DMS53 treated with DMSO at 0.1 percent for 48 hours (cell line): ENCODE measurements at regions not wholly inside any gene's neighbourhood (a gene's known extent, or its start where the extent isn't known, plus 50 kb on each side); places are given as distances from the start of the nearest gene placed in this dataset.

Experiments used
- DNase-seq: peaks from one replicate; lab custom pipeline; 2025; ENCODE audit not compliant: unreplicated experiment; lab: John Stamatoyannopoulos, UW

GRCh38 chr18:6605115-6605869, 124.2 kb upstream of the ARHGAP28 start:
- DNase-seq, result no peak

DNA sequence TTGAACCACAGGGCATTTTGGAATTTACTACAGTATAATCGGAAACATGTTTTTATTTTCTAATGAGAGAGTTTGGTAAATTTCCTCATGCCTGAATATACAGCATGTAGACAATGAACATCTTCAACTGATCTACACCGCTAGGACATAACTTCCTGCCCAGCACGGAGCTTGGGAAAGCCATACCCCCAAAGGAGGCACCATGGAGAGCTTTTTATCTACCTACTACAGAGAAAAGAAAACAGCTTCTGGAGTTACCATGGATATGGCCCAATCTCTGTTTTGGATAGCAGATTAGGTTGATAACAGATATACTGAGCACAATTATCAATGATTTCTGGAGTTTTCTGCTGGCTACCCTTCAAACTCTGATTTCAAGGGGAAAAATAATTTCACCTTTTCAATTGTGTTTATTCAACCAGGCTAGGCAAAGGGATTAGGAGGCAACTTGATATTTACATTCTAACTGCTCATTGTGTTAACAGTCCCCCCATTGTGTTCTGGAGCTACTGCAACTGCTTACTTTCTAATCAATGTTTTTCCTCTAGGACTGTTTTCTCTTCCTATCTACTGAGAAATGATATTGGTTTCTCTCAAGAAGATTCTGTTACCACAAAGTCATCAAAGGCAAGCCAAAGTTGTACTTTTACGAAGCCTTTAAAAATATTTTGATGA, 123.0 kb upstream of the ARHGAP28 start:
- DNase-seq, result no peak

- DNase-seq, result no peak
Measured at GRCh38 chr18:6607343-6607742, 122.2 kb upstream of the ARHGAP28 start.

DNA sequence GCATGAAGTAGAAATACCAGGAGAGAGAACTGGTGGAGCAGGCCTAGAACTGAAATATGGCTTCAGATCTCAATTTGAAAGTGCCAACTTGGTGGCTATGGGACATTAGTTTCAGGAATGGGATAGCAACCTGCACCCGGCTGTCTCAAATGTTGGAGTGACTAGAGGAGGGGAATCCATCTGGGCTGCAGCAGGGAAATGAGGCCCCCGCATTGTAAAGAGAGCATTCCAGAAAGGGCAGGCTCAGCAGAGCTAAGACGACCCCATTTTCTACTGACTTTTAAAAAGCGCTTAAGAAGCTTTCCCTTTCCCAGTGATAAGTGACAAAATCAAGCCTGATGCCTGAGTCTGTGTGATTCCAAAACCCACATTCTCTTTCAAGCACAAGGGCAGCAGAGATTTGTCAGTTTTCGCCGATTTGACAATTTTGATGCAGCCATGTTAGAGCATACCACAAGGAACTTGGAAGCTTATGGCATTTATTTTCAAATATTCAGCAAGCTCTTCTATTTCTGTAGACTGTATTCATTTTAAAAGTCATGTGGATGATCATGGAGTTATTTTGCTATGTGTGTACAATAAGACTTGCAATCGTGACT, 119.8 kb upstream of the ARHGAP28 start:
- no peak for DNase-seq

DNA sequence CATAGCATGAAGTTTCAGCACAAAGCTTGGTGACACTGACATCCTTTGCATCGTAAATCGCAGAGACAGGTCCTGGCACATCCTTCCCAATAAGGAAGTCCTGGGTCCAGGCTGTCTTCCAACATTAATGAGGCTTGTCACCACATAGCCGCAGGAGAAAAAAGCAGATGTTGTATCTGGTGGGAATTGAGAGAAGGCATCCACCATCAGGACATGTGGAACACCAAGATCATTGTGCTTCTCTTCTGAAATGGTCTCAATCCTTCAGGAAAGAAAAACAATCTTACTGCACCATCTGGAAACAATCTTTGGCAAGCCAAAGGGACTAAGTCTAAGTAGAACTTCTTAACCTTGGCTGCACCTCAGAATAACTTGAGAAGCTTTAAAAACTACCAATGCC, 119.0 kb upstream of the ARHGAP28 start:
- no peak for DNase-seq

- no peak for DNase-seq
Measured at GRCh38 chr18:6613581-6613980, 115.9 kb upstream of the ARHGAP28 start.

GRCh38 chr18:6614952-6615351, 114.6 kb upstream of the ARHGAP28 start:
- DNase-seq, result no peak

DNA sequence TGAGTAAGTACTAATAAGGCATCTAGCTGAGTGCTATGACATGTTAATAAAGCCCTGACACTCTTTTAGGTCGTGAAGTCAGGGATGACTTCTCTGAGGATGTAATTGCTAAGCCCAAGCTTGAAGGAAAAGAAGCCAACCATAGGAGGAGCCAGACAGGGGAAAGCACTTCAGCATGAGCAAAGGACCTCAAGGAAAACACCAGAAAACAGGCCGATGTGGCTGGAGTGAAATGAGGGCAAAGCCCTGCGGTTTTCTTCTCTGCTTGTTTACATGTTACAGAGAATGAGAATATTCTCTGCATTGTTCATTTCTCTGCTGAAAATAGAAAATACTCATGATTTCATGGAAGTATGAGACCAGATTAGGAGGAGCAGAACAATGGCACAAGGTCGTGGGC, 112.5 kb upstream of the ARHGAP28 start:
- DNase-seq, result no peak

DNA sequence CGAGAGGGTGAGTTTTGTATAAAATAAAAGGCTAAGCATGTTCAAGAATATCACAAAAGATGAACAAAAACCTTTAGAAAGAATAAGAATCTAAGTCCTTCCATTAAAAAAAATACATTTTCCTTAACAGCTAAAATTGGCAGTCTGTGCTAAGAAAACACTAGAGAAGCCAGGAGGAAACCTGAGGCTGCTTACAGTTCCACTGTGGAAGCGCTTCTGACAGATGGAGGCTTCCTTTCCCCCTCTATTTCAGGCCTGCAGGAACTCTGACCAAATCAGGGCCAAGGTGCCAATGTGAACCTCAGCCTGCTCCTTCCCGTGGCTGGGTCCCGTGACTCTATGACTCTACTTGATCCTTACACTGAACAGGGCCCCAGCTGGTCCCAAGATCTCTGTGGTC, 108.1 kb upstream of the ARHGAP28 start:
- no peak for DNase-seq

- no peak for DNase-seq
Measured at GRCh38 chr18:6623278-6623677, 106.2 kb upstream of the ARHGAP28 start.

DNA sequence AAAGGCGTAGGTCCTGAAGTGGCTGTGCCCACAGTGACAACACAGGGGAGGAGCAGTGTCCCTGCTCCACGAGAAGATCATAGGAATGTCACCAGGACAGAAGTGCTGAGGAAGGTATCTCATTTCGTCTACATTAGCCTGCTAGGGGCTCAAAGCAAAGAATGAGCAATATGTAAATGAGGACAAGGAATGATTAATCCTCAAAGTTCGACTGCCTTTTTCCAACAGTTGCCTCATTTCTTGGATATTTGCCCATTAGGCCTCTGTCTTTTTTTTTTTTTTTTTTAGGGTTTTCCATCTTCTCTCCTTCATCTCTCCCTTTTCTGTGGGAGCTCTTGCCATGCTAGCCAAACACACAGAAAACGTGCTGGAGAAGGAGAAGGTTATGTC, 105.2 kb upstream of the ARHGAP28 start:
- DNase-seq, result no peak

- no peak for DNase-seq
Measured at GRCh38 chr18:6624661-6625311, 104.7 kb upstream of the ARHGAP28 start.

- DNase-seq, result no peak
Measured at GRCh38 chr18:6625481-6625880, 104.0 kb upstream of the ARHGAP28 start.

DNA sequence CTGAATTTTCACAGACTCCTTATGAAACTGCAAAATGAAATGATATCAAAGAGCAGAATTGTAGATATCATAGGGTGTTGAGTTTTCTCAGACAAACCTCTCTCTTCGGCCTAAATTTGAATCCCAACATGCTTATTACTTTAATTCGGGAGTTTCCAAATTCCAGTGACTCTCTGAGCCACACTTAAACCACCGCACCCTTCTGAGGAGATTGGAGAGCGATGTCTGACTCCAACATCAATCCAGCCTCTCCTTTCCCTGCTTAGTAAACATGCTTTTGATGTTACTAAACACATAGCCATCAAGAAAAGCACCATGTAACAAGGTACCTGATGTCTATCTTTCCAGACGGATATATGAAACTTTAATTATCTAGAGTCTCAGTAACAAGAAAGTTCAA, 103.1 kb upstream of the ARHGAP28 start:
- no peak for DNase-seq

DNA sequence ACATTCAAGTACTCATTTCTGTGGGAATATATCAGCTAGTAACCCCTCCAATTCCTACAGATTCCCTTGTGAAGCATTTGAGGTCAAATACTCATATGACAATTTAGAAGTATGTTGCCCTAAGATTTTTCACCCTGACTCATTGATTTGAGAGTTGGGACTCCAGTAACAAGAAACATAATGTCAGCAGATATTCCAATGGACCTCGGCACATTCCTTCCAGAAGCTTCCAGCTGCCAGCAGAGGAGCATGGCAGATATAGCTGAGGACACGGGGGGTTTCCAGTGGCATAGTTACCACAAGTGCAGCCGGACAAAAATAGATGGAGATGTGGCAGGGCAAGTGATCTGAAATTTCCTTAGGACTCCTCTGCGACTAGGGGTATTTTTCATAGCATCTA, 101.9 kb upstream of the ARHGAP28 start:
- no peak for DNase-seq

DNA sequence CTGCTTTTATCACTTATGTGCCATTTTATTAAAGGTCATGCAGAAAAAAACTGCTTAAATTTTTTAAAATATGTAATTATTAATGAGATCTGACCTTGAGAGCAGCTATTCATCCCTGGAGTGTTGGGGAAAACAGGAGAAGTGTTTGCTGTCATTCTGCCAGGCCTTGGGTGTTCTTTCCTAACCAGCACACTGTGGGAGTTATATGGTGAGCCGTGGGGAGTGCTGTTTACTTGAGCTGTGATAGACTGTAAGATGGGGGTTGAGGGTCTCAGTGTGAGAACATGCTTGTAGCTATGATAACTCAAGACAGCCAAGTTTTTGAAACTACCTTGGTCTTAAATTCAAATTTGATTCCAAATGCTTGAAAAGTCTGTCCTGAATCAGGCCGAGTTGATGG, 101.3 kb upstream of the ARHGAP28 start:
- DNase-seq, result no peak

GRCh38 chr18:6629635-6630140, 99.8 kb upstream of the ARHGAP28 start:
- no peak for DNase-seq

- no peak for DNase-seq
Measured at GRCh38 chr18:6633310-6633709, 96.2 kb upstream of the ARHGAP28 start.

- DNase-seq, result no peak
Measured at GRCh38 chr18:6636091-6636490, 93.4 kb upstream of the ARHGAP28 start.

- no peak for DNase-seq
Measured at GRCh38 chr18:6638447-6638846, 91.1 kb upstream of the ARHGAP28 start.

DNA sequence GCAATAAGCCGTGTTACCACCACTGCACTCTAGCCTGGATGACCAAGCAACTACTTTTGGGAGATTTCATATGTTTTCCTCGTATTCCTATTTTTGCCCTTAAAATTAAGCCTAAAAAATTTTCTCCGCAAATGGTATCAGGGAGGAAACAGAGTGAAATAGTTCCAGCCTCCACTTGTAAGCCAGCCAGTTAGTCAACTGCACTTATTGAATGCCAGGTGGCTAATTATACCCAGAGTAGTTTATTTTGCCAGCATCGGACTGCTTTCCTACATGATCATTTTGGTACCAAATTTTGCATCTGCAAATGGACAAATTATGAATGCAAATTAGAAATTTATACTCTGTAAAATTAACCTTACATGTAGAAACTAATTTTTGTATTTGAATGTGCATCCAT, 90.2 kb upstream of the ARHGAP28 start:
- no peak for DNase-seq
